HG03469 (cell line): ENCODE measurements at regions not wholly inside any gene's neighbourhood (a gene's known extent, or its start where the extent isn't known, plus 50 kb on each side); places are given as distances from the start of the nearest gene placed in this dataset.
"Not testable (repeated sequence)": the region's sequence is repeated elsewhere in the genome, so short reads cannot be mapped to it uniquely, and the experiment has no call there.

Source experiments
- ATAC-seq: cut with Tn5 transposase; IDR thresholded peaks from one replicate; pipeline ENCODE4 v1.9.1; 2021; ENCODE audit warnings: mild to moderate bottlenecking, moderate library complexity, moderate number of reproducible peaks; ENCODE audit not compliant: unreplicated experiment

DNA sequence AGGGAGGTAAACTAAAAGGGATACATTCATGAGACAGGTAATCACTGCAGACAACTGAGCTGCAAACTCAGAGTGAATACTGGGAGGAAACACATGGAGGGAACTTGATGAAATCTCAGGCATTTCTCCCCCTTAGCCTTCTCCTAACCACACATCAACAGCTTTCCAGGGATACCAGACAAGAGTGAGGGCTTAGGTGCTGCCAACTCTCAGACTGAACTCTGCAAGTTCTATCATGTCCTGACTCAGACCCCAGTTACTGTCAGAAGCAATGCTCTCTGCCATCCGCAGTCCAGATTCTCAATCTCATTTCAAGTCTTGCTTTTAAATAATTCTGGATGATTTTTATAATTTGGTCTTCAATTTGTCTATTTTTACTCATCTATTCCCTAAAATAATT is 267.3 kb downstream of the LTN1 start:
- ATAC-seq, result no peak

DNA sequence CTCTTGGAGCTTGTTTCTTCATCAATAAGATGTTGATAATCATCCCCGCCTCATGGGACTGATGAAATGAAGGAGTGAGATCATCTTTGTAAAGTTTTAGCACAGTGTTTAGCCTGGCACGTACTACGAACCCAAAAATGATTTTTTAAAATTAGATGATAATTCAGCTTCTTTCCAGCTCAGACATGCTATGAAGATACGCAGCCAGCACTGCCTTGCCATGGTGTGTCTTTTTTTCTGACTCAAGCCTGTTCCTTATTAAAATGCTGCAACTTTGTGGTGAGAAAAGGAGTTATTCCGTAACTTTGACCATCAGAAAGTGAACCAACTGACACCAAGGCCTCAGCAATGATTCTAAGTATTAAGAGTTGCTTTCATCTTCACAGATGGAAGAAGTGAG is 269.0 kb downstream of the LTN1 start:
- ATAC-seq, result no peak

DNA sequence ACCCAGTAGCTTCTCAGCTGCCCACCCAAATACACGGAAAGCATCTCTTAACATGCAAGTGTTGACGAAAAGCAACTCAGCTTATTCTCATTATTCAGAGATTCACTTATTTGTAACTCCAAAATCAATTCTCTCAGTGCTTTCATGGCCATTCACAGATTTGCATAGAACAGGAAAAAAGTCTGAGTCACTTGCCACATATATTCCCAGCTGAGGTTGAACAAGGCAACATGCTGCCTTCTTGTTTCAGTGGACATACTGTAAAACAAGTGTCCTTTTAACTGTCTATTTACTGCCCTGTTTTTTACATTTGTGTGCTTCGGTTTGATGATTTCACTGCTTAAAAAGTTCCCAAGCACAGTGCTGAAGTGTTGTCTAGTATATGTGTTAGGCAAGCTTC is 273.0 kb downstream of the LTN1 start:
- ATAC-seq, result no peak

DNA sequence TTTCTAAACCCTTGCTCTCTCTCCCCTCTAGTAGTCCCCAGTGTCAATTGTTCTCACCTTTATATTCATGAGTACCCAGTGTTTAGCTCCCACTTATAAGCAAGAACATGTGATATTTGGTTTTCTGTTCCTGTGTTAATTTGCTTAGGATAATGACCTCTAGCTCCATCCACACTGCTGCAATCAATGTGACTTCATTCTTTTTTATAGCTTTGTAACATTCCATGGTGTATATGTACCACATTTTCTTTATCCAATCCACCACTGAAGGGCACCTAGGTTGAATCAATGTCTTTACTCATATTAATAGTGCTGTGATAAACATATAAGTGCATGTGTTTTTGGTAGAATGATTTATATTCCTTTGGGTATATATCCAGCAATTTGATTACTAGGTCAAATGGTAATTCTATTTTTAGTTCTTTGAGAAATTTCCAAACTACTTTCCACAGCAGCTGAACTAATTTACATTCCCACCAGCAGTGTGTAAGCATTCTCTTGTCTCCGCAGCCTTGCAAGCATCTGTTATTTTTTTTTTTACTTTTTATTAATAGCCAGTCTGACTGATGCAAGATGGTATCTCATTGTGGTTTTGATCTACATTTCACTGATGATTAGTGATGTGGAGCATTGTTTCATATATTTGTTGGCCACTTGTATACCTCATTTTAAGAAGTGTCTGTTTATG is 277.8 kb downstream of the LTN1 start:
- ATAC-seq, result no peak

DNA sequence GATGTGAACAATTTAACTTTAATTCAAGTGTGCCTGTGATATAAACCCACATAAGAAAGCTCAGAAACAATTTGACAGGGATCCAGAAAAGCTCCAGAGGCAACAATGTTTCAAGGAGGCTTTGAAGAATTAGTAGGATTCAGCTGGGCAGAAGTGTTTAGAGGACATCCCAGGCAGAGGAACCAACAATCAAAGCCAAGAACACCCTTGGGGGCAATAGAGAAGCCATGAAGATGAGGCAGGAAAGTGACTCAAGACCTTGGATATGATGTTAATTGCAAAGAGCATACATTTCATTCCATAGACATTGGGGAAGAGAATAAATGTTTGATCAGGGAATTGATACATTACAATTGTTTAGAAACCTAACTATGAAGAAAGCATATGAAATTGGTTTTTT is 280.3 kb downstream of the LTN1 start:
- ATAC-seq, result no peak

DNA sequence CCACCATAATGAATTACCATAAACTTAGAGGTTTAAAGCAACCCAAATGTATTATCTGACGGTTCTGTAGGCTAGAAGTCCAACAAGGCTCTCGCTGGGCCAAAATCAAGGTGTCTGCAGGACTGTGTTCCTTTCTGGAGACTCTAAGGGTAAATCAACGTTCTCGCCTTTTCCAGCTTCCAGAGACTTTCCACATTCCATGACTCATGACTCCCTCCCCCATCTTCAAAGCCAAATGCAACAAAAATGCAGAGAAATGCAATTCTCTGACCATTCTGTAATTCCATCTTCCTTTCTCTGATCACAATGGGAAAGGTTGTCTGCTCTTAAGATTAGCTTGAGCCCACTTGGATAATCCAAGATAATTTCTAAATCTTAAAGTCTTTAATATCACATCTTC is 287.1 kb downstream of the LTN1 start:
- ATAC-seq, result no peak

DNA sequence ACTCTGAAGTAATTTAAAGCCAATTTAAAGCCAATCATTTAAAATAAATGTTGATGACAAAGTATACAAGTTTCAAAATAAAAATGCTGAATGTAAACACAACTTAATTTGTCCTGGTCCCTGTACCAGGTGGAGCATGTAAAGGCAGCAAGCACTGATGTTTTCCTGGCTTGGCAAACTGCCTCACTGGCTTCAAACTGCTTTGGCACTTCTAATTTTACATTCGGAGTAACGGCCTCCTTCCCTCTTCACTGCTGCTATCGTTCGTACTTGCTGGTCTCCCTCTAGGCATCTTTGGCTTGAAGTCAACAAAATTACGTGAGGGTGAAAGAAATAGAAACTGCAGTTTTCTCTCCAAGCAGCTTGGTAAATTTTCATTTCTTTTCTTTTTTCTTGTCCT is 287.9 kb downstream of the LTN1 start:
- no peak for ATAC-seq

DNA sequence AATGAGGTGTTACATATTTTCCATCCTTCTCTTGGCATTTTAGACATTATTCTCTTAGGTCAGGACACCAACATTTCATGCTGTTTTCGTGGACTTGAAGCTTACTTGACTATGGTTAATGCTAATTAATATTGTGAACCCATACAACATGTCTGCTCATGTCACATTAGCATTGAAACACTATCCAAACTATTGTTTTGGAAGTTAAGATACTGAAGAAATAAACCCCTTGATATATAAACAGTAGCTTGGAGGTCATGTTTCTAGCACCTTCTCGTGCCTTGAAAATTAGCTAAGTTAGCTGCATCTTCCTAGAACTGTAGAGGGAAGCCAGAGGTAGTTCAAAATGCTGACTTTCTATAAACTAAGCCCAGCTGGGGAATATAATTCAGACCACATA is 288.8 kb downstream of the LTN1 start:
- no peak for ATAC-seq

DNA sequence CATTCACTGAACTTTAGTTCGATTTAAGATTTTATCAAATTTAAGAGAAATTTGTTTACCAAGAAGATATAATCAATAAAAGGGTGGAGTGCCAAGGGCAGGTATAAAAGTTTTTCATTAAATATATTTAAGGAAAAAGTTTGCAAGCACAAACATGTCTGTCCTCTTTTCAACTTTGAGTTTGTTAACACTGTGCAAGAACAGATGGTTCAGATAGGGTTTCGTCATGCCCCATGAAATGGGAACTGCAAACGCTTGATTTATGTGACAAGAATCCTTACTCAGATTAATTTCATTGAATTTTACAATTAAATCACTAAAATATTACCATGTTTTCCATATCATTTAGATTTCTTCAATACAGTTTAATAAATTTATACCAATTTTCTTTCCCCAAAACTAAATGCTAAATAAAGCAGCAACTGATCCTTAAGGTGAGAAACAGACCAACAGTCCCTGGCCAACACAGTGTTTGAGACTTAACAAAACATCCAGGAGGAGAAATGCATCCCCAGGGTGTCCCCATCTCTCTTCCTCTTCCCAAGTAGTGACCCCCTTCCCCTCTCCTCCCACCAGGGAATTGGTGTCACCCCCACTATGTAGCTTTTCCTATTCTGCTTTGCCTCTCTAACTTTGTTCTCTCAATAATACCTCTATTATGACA is 292.9 kb downstream of the LTN1 start:
- ATAC-seq, result no peak

DNA sequence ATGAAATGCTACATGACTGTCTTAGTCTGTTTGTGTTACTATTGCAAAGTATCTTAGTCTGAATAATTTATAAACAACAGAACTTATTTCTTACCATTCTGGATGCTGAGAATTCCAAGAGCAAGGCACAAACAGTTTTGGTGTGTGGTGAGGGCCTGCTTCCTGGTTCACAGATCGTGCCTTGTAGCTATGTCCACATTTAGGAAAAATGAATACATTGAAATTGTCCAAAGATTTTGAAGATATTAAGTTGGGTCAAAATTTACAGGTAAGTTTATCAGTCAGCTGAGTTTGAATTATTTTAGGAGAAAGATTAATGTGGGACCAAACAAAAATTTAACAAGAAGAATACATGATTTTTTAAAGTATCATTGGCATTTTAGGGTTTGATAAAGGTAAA is 293.5 kb downstream of the LTN1 start:
- ATAC-seq, result no peak

DNA sequence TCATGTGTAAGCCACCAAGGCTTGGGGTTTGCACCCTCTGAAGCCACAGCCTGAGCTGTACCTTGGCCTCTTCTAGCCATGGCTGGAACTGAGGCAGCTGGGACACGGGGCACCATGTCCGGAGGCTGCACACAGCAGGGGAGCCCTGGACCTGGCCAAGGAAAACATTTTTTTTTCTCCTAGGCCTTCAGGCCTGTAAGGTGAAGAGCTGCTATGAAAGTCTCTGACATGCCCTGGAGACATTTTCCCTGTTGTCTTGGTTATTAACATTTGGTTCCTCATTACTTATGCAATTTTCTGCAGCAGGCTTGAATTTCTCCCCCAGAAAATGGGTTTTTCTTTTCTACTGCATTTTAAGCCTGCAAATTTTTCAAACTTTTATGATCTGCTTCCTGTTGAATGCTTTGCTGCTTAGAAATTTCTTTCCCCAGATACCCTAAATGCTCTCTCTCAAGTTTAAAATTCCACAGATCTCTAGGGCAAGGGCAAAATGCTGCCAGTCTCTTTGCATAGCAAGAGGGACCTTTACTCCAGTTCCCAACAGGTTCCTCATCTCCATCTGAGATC is 295.8 kb downstream of the LTN1 start:
- no peak for ATAC-seq

DNA sequence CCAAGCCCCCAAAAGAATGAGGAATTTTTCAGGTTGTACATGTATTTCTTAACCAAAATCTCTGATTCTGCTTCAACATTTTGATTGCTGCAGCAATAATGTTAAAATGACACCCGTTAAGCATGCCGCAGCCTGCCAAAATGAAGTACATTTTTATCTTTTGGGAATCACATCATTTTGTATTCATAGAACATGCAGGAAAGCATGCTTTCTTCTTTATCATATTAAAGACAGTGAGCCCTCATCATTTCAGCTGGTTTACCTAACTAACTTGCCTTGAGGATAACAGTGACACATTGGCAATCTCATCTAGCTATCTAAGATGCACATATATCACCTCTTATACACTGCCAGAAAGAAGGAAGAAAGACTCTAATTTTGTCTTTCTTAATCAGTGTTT is 299.2 kb downstream of the LTN1 start:
- no peak for ATAC-seq

DNA sequence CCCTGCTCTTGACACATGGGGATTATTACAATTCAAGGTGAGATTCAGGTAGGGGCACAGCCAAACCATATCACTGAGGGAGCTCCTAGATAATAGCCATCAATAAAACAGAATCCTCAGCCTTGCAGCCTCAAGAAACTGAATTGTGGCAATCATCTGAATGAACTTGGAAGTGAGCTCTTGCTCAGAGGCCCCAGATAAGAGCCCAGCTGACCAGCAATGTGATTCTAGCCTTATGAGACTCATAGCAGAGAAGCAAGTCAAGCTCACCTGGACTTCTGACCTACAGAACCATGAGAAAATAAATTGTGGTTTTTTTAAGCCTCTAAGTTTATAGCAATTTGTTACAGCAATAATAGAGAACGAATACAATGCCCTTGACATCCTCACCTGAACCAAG is 302.5 kb downstream of the LTN1 start:
- no peak for ATAC-seq

DNA sequence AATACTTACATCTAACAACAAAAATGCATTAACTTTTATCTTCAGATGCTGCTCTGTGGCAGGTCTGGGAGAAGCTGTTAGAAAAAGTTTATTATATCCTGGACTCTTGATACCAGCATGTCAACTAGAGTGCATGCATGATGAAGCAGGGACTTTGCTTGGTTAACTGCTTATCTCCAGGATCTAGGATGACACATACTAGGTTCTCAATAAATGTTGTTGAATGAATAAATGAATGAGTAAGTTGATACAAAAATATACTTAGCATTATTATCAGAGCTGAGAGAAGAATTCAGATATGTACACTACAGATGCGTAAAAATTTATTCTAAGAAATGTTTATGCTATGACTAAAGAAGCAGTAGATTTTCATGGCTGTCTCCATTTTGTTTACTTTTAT is 304.3 kb downstream of the LTN1 start:
- ATAC-seq, result no peak

DNA sequence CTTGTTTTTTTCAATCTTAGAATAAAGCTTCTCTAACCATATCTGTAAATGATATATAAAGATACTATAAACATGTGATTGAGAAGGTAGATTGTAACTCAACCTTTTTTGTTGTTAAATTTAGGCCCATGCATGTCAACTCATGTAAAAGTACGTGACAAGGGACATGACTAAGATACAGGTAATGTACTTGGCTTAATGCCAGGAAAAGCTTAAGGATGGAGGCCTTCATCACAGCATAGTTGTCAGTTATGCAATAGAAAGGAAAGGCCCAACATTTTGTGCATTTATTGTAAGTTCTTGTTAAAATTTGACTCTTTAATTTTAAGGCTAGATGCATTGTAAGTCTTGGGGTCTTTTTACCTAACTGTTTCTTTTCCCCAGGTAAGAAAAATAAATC is 305.1 kb downstream of the LTN1 start:
- ATAC-seq, result no peak

DNA sequence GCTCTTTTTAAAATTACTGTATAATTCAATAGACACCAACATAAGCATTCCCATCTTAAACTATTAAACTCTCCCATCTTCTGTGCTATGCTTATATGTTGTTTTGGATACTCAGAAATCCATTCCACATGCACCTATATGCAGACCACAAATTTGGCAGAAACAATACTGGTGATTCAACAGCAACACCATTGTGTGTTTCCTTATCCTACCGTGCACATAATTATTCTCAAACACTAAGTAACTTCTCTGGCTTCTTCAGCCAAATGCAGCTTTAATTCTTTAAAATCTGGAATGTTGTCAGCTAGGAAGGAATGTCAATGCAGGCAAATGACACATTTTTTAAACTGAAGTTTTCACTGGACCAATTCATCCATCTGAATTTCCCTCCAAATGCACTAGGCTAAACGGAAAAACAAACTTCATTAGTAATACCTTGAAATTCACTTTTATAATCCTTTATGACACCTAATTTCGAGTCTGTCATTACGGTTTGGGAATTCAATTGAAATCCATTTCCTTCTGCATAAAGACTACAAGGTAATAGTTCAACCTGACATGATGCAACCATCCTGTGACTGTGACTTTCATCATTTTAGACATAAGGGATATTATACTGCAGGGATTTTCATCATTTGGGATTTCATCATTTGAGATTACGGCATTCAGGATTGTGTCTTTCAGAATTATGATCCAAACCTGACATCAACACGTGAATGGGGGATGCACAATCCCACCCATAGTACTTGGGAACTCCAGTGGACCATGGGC is 308.5 kb downstream of the LTN1 start:
- no peak for ATAC-seq

DNA sequence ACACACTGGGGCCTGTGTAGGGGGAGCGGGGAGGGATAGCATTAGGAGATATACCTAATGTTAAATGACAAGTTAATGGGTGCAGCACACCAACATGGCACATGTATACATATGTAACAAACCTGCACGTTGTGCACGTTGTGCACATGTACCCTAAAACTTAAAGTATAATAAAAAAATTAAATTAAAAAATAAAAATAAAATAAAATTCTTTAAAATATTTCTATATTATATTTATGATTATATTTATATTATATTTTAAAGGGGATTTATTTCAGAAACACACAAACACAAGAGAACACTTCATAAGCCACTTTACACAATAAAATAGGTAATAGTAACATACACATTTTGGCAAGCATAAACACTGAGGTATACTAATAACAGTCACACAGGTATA is 309.8 kb downstream of the LTN1 start:
- not testable (repeated sequence) for ATAC-seq

DNA sequence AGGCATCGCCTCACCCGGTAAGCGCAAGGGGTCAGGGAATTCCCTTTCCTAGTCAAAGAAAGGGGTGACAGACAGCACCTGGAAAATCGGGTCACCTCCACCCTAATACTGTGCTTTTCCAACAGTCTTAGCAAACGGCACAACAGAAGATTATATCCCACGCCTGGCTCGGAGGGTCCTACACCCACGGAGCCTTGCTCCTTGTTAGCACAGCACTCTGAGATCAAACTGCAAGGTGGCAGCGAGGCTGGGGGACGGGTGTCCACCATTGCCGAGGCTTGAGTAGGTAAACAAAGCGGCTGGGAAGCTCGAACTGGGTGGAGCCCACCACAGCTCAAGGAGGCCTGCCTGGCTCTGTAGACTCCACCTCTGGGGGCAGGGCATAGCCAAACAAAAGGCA is 315.6 kb downstream of the LTN1 start:
- not testable (repeated sequence) for ATAC-seq

DNA sequence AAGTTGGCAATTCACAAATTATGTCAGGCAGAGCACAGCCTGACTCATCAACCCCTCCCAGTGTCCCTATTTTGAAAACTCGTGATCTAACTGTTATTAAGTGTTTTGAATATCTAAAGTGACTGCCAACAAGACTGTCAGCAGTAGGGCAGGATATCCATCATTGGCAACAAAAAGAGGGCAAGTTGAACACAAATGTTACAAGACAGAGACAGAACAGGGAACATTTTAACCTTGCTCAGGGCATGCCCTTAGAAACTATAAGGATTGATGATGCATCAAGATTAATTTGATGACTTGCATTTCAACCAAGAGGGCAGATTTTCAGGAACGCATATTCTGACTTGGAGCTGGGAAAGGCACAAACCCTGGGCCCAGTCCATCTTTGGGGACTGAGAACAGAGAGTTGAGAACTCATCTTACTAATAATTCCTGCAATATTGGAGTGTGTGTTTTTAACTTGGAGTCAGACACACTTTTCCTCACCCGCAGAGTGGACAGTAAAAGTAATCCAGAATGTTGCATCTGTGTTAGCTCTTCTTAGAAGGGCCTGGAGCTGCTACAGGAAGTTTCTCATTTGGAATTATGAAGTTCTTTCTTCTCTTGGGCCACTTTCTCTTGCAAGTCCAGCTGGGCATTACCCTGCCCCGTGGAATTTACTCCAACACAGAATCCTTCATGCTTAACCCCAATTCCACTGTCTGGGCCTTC is 317.2 kb downstream of the LTN1 start:
- no peak for ATAC-seq

DNA sequence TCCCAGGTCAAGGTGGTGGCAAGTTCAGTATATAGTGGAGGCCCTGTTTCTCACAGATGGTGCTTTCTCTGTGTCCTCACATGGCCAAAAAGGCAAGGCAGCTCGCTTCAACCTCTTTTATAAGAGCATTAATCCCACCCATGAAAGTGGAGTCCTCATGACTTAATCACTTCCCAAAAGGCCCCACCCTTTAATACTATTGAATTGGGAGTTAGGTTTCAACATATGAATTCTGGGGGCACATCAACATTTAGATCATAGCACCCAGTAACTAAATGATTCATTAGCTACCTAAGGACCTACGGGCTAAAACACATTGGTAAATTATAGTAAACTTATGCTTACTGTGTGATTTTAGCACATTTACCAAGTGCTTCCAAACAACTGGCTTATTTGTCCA is 317.9 kb downstream of the LTN1 start:
- ATAC-seq, result no peak

DNA sequence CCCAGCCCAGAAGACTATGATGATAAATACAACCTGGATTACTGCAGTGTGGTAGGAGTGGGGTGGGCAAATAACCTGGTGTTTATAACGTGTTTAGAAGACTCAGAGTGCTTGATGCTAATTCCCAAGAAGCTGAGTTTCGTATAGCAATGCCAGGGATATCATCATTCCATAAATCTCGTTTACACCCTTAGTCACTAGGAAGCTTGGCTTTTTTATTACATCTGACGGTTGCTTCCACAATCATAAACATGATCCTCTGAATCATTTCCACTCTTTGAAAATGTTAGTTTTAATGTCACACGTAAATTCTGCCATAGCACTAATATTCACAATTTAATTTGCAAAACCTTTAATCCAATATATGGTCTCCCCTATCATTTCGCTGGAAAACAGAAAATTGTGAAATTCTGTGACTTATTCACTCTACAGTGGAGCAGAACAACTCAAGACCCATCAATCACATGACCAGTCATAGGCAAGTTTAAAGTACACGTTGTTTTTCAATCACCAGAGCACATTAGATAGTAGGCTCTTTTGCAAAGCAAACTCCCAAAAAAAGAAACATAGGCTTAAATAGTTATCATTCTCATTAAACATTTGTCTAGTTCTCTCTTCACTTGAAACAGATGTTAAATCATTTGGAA is 321.0 kb downstream of the LTN1 start:
- ATAC-seq, result no peak
